Natural killer cell treated with Interleukin-12 subunit alpha and Interleukin-12 subunit beta and Interleukin-15 and Interleukin-18, amount 100 ng/mL, for 72 hours (primary cell): ENCODE measurements at regions not wholly inside any gene's neighbourhood (a gene's known extent, or its start where the extent isn't known, plus 50 kb on each side); places are given as distances from the start of the nearest gene placed in this dataset.

Experiments used
- ATAC-seq, 2 donors: fragments of 150-1000 bp; cut with Tn5 transposase in 1 of 2; sonication (Bioruptor Pico), chemical (Tn5 transposase) in 1 of 2; 2 replicates each; pipeline ENCODE4 v1.10.0; 2021
- DNase-seq: peaks from one replicate; pipeline ENCODE4 v3.0.0; 2022; ENCODE audit warnings: low spot score
- H3K27ac Mint-ChIP-seq, 2 donors: 1 replicate in 1 of 2; 2 replicates in 1 of 2; pipeline ENCODE4 v1.8.0; 2022; ENCODE audit warnings: mixed read lengths in 2 of 2, mild to moderate bottlenecking in 1 of 2, moderate library complexity in 1 of 2
- H3K27me3 Mint-ChIP-seq, 2 donors: 1 replicate in 1 of 2; 2 replicates in 1 of 2; pipeline ENCODE4 v1.8.0; 2022; ENCODE audit warnings: mixed read lengths in 2 of 2
- H3K36me3 Mint-ChIP-seq: one replicate; pipeline ENCODE4 v1.8.0; 2022; ENCODE audit warnings: mixed read lengths
- H3K4me1 Mint-ChIP-seq, 2 donors: 1 replicate in 1 of 2; 2 replicates in 1 of 2; pipeline ENCODE4 v1.8.0; 2022; ENCODE audit warnings: low read depth in 2 of 2, mixed read lengths in 2 of 2, mild to moderate bottlenecking in 1 of 2
- H3K4me3 Mint-ChIP-seq: one replicate; pipeline ENCODE4 v1.8.0; 2022; ENCODE audit warnings: mixed read lengths
- H3K9me3 Mint-ChIP-seq: 2 replicates; pipeline ENCODE4 v1.8.0; 2022; ENCODE audit warnings: mixed read lengths

DNA sequence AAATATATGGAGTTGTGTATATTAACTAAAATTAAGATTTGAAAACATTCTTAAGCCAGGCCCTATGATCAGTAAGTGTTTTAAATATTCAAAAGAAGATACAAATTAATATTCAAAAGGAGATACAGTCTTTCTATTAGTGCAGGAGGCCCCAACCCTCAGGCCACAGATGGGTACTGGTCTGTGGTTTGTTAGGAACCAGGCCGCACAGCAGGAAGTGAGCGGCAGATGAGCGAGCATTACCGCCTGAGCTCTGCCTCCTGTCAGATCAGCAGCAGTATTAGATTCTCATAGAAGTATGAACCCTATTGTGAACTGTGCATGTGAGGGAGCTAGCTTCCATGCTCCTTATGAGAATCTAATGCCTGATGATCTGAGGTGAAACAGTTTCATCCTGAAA lies 232.9 kb downstream of the FOXO1 start:
- Mint-ChIP-seq H3K27me3 (peaks cover 0 to 3% of the 10 kb centered on the region in 2 donors), H3K4me1 (peaks cover 9 to 17% of the 10 kb centered on the region in 2 donors), H3K27ac (peak overlapping the region in 1 of 2 donors; percentile 41), H3K4me3 (peak overlapping the region; percentile 8), H3K36me3 (no peaks in the 10 kb centered on the region), H3K9me3 (no peaks in the 10 kb centered on the region)
- ATAC-seq = peak; percentile 69 to 81
- no peak for DNase-seq

DNA sequence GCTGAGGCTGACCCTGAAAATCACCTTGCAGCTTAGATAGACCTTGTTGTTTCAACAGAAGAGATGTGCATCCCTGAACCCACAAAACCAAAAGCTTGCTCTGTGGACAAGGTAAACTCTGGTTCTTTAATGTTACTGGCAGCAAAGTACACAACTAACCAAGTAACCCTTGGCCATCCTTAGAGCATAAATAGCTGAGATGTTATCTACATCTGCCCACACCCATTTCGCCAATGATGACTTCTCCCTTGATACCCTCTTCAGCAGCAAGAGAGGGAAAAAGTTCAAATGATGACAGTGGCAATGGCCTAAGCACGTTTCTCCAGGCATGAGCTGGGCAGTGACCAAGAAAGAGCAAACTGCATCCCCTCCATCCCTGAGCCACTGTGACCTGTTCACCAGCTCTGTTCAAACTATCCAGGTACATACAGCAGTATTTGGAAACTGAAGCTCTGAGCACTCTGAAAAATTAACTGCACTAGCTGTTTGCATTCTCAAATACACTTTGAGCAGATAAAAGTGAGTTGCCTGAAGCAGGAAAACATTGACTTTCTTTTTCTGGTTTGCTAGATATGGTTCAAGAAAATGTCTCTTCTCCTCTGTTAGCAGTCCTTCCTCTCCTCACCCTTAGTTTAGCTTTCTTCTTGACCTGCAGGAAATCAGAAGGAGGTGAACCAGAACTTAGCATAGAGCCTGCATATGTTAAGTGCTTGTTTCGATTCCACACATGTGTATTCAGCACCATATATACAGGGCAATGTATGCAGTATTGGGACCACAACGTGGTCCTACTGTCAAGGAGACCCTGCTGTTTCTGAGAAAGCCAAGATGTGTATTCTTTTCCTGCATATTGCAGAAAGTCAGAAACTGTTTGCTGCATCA lies 231.7 kb downstream of the FOXO1 start:
- H3K36me3 Mint-ChIP-seq = no peaks in the 10 kb centered on the region
- DNase-seq (no peak), ATAC-seq (no peak)
- peaks cover 0 to 3% of the 10 kb centered on the region in 2 donors for H3K27me3 Mint-ChIP-seq
- no peak overlapping the region for H3K4me3 Mint-ChIP-seq
- H3K9me3 Mint-ChIP-seq = no peaks in the 10 kb centered on the region
- no peak overlapping the region for H3K27ac Mint-ChIP-seq
- peaks cover 17 to 20% of the 10 kb centered on the region in 2 donors for H3K4me1 Mint-ChIP-seq

DNA sequence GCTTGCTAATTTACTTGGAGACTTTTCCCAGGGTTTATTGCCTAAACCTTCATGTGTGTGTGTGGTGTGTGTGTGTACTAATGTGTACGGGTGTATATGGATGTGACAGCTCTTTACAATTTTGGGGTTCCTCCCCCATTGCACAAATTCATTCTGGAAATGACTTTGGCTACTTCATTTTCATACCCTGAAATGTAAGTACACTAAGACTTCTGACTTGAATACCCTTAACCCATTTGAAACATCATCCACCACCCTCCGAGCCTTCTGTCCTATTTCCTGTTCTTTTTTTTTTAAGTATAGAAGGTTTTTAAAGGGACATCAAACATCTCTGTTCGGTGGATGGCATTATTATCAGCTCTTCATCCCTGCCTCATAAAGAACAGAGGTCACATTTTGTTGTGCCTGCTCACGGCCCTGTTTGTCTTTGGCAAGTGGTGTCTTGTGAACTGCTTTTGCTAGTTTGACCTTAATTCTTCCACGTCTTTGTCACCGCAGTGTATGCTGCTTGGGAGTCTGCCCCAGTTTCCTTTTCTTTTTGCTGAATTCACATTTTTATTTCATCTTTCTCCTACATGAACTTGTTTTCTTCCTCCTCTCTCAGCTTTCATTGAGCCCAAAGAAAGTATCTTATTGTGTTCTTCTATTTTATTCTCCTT lies 228.3 kb downstream of the FOXO1 start:
- Mint-ChIP-seq H3K4me3 (no peak overlapping the region), H3K27me3 (peaks cover 0 to 3% of the 10 kb centered on the region in 2 donors), H3K27ac (peak overlapping the region in 1 of 2 donors; percentile 28), H3K36me3 (no peaks in the 10 kb centered on the region), H3K4me1 (peaks cover 17% of the 10 kb centered on the region in 2 donors), H3K9me3 (no peaks in the 10 kb centered on the region)
- DNase-seq (no peak), ATAC-seq (no peak)

DNA sequence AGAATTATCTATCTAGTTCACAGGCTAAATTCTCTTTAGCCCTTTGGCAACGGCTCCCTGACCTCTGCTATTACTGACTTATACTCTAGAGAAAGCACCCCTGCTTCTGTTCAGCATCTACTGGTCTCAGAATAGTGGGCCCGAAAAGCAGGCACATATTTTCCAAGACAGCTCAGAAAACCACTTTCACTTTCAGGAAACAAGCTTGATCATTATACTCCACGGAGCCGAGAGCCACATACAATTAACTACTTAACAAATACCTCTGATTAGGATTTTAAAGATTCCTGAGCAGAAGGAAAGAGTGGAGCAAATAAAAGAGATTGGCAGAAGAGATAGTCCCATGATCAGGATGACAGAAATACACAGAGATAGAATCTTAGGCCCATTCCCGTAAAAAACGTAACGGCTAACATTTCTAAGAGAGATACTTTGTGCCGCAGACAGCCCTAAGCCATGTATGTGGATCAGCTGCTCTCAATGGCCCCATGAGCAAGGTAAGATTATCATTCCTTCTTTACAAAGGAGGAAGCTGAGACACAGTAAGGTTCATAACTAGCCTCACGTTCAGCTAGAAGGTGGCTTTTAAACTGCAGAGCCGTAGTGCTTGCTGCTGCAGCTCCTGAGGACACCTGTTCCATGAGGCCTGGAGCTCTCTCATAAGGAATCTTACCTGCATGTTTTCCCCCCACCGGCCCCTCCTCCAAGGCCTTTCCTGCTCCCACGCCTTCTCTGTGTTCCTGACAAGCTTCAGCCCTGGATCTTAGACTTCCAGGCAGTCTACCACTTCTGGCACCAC lies 227.2 kb downstream of the FOXO1 start:
- no peak for ATAC-seq

DNA sequence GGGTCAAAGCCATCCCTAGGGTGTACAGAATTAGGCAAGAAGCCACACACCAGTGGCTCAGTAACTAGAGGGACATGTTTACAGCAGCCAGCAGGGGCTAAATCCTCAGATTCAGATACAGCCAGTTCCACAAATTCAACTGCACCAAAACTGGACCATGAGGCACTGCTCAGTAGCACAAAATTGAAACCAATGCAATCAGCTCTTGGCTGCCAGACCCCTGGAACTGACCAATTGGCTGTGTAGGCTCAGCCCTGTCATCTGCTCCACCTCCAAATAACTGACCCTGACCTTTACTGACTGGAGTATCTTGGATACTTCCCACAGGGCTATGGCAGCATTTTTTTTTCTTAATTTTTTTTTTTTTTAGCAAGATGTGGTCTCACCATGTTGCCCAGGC lies 226.5 kb downstream of the FOXO1 start:
- H3K27ac Mint-ChIP-seq = no peak overlapping the region
- no peaks in the 10 kb centered on the region for H3K9me3 Mint-ChIP-seq
- DNase-seq (no peak), ATAC-seq (no peak)
- H3K4me3 Mint-ChIP-seq = no peak overlapping the region
- H3K36me3 Mint-ChIP-seq = no peaks in the 10 kb centered on the region
- peaks cover 9 to 13% of the 10 kb centered on the region in 2 donors for H3K4me1 Mint-ChIP-seq
- H3K27me3 Mint-ChIP-seq = peaks cover 0 to 3% of the 10 kb centered on the region in 2 donors

More for the DNA sequence above, 227.2 kb downstream of the FOXO1 start:
- Mint-ChIP-seq H3K4me3 (no peak overlapping the region), H3K4me1 (peaks cover 14 to 17% of the 10 kb centered on the region in 2 donors), H3K36me3 (no peaks in the 10 kb centered on the region), H3K9me3 (no peaks in the 10 kb centered on the region), H3K27ac (no peak overlapping the region), H3K27me3 (peaks cover 0 to 3% of the 10 kb centered on the region in 2 donors)
- DNase-seq = no peak

DNA sequence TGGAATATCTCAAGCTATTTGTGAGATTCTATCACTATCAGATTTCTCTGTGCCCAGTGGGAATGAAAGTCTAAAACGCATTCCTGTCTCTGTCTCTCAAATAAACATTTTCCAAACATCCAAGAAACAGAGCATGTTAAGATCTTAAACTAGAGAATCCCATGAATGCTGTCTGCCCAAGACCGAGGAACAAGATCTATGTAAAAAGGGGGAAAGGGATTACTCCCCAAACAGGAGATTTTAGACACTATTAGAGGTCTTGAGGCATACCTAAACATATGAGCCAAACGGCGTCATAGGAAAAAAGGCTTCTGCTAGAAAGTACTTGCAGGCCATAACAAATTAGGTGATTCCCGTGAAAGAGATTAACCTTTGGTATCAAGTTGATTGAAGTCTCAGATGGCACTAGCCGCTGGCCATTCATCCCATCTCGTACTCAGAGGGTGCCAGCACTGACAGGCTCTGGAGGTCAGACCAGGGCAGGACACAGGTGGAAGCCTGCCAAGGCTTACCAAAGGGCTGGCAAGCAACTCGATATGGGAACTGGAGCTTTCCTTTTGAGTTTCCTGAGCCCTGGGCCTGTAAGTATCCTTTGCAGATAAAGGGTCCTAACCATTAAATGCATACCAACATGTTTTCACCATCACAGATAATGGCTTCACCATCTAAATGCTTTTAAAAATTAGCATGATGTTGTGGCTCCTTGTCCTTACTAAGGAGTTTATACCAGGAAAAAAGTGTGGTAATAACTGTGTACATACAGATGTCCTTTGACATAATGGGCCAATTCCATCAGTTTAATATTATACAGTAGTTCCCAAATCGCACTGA lies 225.2 kb downstream of the FOXO1 start:
- no peak overlapping the region for H3K4me3 Mint-ChIP-seq
- DNase-seq = no peak
- H3K27me3 Mint-ChIP-seq = peaks cover under 1 to 3% of the 10 kb centered on the region in 2 donors
- H3K36me3 Mint-ChIP-seq = no peaks in the 10 kb centered on the region
- peaks cover 9 to 14% of the 10 kb centered on the region in 2 donors for H3K4me1 Mint-ChIP-seq
- no peak overlapping the region for H3K27ac Mint-ChIP-seq
- H3K9me3 Mint-ChIP-seq = no peaks in the 10 kb centered on the region
- ATAC-seq = no peak

DNA sequence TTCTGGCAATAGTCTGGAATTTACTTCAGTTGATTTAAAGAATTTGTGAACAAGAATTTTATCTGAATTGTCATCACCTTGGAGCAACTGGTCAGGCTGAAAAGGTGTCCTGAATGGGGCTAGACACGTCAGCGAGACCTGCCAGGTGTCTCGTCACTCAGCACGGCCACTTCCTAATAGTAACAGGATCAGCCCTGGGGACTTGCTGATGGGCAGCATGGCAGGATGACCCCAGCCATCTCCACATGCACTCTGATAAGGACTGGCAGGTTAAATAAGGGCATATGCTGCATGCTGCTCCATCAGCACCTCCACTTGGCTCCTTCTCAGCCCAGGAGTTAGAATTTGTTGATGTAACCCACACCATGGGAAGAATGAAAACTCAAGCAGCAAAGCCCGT lies 224.2 kb downstream of the FOXO1 start:
- H3K36me3 Mint-ChIP-seq = no peaks in the 10 kb centered on the region
- ATAC-seq = no peak
- peaks cover 3 to 9% of the 10 kb centered on the region in 2 donors for H3K27me3 Mint-ChIP-seq
- no peak for DNase-seq
- H3K4me1 Mint-ChIP-seq = peaks cover 9 to 14% of the 10 kb centered on the region in 2 donors
- no peak overlapping the region for H3K27ac Mint-ChIP-seq
- no peaks in the 10 kb centered on the region for H3K9me3 Mint-ChIP-seq
- no peak overlapping the region for H3K4me3 Mint-ChIP-seq

DNA sequence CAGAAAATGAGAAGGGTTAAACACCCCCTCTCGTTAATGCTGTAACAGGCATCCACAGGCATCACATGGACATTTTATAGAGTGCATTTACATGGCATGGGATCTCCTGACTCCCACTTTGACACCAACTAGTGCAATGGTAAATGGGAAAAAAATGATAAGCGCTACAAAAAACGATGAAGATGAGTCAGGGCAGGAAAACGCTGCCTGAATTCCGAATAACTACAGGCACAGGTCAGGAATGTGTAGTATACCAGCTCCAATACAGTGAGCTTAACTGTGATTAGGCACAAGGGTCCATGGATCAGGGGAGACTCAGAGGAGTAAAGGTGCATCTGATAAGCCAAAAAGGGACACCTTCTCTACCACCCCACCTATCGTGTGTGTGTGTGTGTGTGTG lies 223.6 kb downstream of the FOXO1 start:
- no peak overlapping the region for H3K4me3 Mint-ChIP-seq
- H3K27me3 Mint-ChIP-seq = peaks cover 3 to 9% of the 10 kb centered on the region in 2 donors
- no peaks in the 10 kb centered on the region for H3K36me3 Mint-ChIP-seq
- ATAC-seq = no peak
- H3K9me3 Mint-ChIP-seq = no peaks in the 10 kb centered on the region
- H3K27ac Mint-ChIP-seq = no peak overlapping the region
- peaks cover 9 to 14% of the 10 kb centered on the region in 2 donors for H3K4me1 Mint-ChIP-seq
- no peak for DNase-seq

DNA sequence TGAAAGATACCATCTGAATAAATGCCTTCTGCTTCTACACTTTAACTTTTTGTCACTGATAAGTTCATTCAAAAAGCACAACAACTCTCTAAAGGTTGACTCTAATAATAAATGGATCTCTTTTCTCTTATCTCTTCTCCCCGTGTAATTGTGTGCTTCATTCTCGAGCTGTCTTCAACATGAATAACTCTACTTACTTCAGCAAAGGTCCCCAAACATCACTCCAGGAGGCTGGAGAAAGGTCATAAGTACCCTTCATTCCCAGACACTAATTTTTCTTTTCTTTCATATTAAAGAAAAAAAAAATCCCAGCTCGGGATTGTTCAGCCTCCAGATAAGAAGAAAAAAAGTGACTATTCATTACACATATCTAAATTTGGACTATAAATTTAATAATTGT lies 222.2 kb downstream of the FOXO1 start:
- no peak overlapping the region for H3K4me3 Mint-ChIP-seq
- DNase-seq (no peak), ATAC-seq (no peak)
- peaks cover 2 to 10% of the 10 kb centered on the region in 2 donors for H3K4me1 Mint-ChIP-seq
- H3K27ac Mint-ChIP-seq = no peak overlapping the region
- peaks cover 0 to 9% of the 10 kb centered on the region in 2 donors for H3K27me3 Mint-ChIP-seq
- H3K36me3 Mint-ChIP-seq = no peaks in the 10 kb centered on the region
- no peaks in the 10 kb centered on the region for H3K9me3 Mint-ChIP-seq

DNA sequence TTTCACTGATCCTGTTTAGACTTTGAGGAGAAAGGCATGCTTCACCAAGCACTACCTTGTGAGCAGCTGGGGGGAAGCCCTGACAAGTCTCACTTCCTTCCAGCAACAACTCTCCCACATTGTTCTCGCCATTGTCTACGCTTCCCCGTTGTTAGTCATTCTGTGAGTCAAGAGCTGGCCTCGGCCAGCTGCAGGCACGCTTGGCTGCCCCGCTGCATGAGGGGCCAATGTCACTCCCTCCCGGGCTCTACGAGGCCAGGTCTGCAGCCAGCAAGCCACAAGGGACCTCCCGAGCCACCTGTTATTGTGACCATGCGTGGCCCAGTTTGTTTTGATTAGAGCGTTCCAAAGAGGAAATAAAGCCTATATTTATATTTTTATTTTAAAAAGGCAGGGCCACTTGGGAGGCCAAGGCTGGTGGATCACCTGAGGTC lies 220.9 kb downstream of the FOXO1 start:
- no peak for DNase-seq
- Mint-ChIP-seq H3K9me3 (no peaks in the 10 kb centered on the region), H3K36me3 (no peaks in the 10 kb centered on the region), H3K4me3 (no peak overlapping the region), H3K4me1 (peaks cover 2 to 10% of the 10 kb centered on the region in 2 donors), H3K27ac (no peak overlapping the region), H3K27me3 (peaks cover 0 to 9% of the 10 kb centered on the region in 2 donors)
- ATAC-seq = peak; percentile 69 to 86

DNA sequence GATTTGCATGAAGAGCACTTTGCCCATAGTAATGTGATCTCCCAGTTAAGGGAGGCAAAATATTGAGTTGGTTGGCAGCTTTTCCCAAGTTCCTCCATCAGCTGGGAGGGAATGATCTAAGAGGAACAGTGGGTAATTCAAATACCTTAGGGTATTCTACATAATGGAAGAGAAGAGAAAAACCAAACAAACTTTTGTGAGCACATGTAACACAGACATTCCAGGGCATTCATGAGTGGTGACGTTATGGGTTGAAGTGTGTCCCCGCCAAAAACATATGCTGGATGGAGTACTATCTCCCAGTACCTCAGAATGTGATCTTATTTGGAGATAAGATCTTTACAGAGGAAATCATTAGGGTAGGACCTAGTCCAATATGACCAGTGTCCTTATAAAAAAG lies 220.1 kb downstream of the FOXO1 start:
- Mint-ChIP-seq H3K4me3 (no peak overlapping the region), H3K4me1 (peaks cover 2 to 10% of the 10 kb centered on the region in 2 donors), H3K9me3 (no peaks in the 10 kb centered on the region), H3K27ac (no peak overlapping the region), H3K27me3 (peaks cover 0 to 9% of the 10 kb centered on the region in 2 donors), H3K36me3 (no peaks in the 10 kb centered on the region)
- ATAC-seq = no peak
- DNase-seq = no peak

DNA sequence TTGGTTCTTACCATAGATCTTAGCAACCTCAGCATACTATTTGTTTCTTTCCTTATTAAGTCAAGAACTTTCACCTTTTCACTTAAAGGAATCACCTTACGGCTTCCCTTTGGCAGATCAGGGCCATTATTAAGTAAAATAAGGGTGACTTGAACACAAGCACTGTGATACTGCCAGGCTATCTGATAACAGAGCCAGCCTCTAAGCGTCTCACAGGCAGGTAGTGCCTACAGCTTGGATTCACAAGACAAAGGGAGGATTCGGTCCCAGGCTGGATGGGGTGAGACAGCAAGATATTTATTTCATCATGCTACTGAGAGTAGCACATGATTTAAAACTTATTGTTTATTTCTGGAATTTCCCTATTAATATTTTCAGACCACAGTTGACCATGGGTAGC lies 218.6 kb downstream of the FOXO1 start:
- peaks cover 2 to 10% of the 10 kb centered on the region in 2 donors for H3K4me1 Mint-ChIP-seq
- ATAC-seq = no peak
- H3K27ac Mint-ChIP-seq = no peak overlapping the region
- DNase-seq = no peak
- no peak overlapping the region for H3K4me3 Mint-ChIP-seq
- peaks cover 0 to 9% of the 10 kb centered on the region in 2 donors for H3K27me3 Mint-ChIP-seq
- no peaks in the 10 kb centered on the region for H3K36me3 Mint-ChIP-seq
- no peaks in the 10 kb centered on the region for H3K9me3 Mint-ChIP-seq
